ENCODE measurements at regions not wholly inside any gene's neighbourhood (a gene's known extent, or its start where the extent isn't known, plus 50 kb on each side); places are given as distances from the start of the nearest gene placed in this dataset.

DNA sequence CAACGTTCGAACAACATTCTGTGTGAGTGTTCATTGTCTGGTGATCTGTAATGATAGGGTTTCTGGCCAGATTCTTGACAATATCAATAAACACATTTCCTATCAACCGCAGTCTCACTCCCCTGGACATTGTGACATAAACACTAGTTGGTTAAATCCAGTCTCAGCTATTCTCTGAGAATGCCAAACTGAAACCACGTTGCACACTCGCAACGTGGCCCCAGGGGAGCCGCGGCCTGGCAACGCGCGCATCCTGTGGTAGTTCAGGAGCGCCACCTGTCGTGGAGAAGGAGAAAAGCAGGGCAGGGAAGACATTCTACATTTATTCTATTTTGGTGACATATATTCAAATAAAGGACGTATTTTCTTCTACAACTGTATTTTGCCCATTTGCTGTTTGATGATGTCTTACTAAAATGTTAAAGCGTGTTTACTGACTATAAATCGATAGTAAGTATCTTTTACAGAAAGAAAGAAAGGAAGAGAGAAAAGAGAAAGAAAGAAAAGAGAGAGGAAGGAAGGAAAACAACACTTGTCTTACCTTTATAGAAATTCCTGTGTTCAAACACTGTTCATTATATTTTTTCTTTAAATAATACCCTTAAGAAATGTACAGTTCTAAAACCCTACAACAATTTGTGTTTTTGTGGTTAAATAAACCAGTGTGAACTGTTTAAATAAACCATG lies 738.3 kb upstream of the FRG1 start:
- Mint-ChIP-seq H3K36me3 (ENCODE audit: low read depth) (no peaks in the 10 kb centered on the region), H3K4me1 (peaks cover 12% of the 10 kb centered on the region), H3K27ac (no peak overlapping the region), H3K9me3 (no peaks in the 10 kb centered on the region), H3K4me3 (peak overlapping the region; percentile 57 to 71 (median 61)), H3K27me3 (ENCODE audit: low read depth) (peaks cover 6% of the 10 kb centered on the region)
- TF ChIP-seq, protein P1, sequence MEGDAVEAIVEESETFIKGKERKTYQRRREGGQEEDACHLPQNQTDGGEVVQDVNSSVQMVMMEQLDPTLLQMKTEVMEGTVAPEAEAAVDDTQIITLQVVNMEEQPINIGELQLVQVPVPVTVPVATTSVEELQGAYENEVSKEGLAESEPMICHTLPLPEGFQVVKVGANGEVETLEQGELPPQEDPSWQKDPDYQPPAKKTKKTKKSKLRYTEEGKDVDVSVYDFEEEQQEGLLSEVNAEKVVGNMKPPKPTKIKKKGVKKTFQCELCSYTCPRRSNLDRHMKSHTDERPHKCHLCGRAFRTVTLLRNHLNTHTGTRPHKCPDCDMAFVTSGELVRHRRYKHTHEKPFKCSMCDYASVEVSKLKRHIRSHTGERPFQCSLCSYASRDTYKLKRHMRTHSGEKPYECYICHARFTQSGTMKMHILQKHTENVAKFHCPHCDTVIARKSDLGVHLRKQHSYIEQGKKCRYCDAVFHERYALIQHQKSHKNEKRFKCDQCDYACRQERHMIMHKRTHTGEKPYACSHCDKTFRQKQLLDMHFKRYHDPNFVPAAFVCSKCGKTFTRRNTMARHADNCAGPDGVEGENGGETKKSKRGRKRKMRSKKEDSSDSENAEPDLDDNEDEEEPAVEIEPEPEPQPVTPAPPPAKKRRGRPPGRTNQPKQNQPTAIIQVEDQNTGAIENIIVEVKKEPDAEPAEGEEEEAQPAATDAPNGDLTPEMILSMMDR (IDR thresholded peaks at IDR 0.05; ENCODE audit: unreplicated experiment in 3 of 3): peak; percentile 92 to 97 (median 93)

DNA sequence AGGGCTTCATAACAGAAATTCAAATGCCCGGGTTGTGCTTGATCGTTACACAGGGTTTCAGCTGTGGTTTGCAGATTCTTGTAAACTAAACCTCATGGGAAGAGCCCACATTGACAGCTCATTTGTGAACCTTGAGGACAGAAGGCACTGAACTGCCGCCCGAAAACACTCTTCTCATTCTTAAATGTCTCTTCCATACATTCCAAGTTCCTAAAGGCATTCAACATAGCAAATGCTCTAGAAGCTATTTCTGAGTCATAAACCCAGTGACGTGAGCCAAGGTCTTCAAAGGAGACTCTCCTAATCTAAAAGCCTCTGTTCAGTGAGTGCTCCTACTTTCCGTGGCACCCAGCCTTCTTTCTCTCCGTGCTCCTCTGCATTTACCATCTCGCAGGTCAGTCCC lies 737.8 kb upstream of the FRG1 start:
- Mint-ChIP-seq H3K27ac (no peak overlapping the region), H3K36me3 (ENCODE audit: low read depth) (no peaks in the 10 kb centered on the region), H3K4me1 (peaks cover 12% of the 10 kb centered on the region), H3K27me3 (ENCODE audit: low read depth) (peaks cover 6% of the 10 kb centered on the region), H3K4me3 (peak overlapping the region in 2 of 3 experiments; percentile 1 to 46), H3K9me3 (no peaks in the 10 kb centered on the region)
- TF ChIP-seq, protein P1 (IDR thresholded peaks at IDR 0.05; ENCODE audit: unreplicated experiment in 3 of 3): no peak

DNA sequence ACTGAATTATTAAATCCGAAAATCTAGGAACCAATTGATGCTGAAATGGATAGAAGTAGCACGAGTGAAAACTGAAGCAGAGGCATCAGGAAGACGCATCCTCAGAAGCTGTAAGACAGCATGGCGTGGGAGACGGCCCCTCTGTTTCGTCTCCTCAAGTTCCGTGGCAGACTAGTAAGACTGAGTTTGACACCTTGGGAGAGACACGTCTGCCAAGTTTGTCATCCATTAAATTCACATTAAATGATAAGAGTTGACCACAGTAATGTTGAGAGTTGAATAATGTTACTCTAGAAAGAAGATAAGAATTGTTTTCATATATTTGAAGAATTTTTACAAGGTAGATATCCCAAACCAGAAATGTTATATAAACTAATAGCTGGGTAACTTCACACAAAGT lies 736.1 kb upstream of the FRG1 start:
- Mint-ChIP-seq H3K4me1 (peaks cover 12% of the 10 kb centered on the region), H3K4me3 (no peak overlapping the region), H3K9me3 (no peaks in the 10 kb centered on the region), H3K27ac (no peak overlapping the region), H3K36me3 (ENCODE audit: low read depth) (no peaks in the 10 kb centered on the region), H3K27me3 (ENCODE audit: low read depth) (peaks cover 6% of the 10 kb centered on the region)
- TF ChIP-seq, protein P1 (IDR thresholded peaks at IDR 0.05; ENCODE audit: unreplicated experiment in 3 of 3): no peak

DNA sequence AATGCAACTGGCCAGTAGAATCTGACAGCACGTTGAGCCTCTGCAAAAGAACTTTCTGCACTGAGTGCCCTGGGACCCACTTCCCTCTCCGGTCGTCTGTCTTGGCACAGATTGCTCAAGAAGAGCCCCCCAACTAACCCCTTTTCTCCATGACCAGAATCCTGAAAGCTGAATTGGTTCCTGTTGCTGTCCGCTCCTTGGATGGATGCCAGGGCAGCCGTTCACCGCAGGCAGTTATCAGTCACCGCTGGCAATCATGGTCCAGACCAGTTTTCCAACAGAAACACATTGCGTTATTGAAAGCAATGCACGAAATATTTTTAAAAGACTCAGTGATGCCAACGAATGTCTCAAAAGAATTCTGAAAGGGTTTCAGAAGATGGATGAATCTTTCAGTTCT lies 733.7 kb upstream of the FRG1 start:
- TF ChIP-seq, protein P1 (IDR thresholded peaks at IDR 0.05; ENCODE audit: unreplicated experiment in 3 of 3): no peak
- Mint-ChIP-seq H3K27me3 (ENCODE audit: low read depth) (no peaks in the 10 kb centered on the region), H3K4me1 (peaks cover 12% of the 10 kb centered on the region), H3K27ac (no peak overlapping the region), H3K4me3 (no peak overlapping the region), H3K36me3 (ENCODE audit: low read depth) (no peaks in the 10 kb centered on the region), H3K9me3 (no peaks in the 10 kb centered on the region)

DNA sequence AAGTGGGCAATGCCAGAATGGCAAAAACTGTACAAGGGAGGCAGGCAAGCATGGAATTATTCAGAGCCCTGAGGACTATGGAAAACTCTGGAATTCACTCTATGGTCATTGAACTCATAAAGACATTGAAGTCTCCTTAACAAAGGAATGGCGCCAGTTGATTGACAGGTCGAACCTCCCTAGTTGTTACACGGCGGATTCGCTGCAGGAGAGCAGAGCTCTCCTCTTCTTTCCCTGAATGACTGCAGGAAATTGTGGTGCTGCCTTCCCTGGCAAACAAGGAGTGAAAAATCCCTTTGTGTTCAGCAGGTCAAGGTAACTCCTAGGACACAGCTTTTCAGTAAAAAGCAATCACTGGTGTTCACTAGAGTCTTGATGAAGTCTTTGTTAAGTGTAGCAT lies 732.8 kb upstream of the FRG1 start:
- TF ChIP-seq, protein P1 (IDR thresholded peaks at IDR 0.05; ENCODE audit: unreplicated experiment in 3 of 3): no peak
- H3K36me3 Mint-ChIP-seq (ENCODE audit: low read depth): no peaks in the 10 kb centered on the region
- H3K4me1 Mint-ChIP-seq: peaks cover 6% of the 10 kb centered on the region
- H3K27ac Mint-ChIP-seq: no peak overlapping the region
- H3K9me3 Mint-ChIP-seq: no peaks in the 10 kb centered on the region
- no peak overlapping the region for H3K4me3 Mint-ChIP-seq
- no peaks in the 10 kb centered on the region for H3K27me3 Mint-ChIP-seq (ENCODE audit: low read depth)

DNA sequence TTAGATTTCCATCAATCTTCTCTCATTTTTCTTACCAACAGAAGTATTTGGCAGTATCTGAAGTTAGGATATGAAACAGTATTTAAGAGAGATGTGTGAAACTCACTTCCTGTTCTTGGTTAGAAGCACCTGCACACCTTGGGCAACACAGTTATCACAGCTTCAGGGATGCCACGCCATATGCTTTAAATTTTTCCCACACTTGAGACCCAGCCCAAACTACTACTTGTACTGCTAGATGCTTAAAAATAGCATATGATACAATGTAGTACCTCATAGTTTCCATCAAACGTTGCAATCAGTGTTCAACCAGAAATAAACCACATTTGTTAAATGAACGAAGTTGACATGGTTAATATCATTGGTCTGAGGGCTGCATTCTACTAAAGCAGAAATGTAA lies 725.1 kb upstream of the FRG1 start:
- no peak overlapping the region for H3K27ac Mint-ChIP-seq
- H3K27me3 Mint-ChIP-seq (ENCODE audit: low read depth): no peaks in the 10 kb centered on the region
- no peaks in the 10 kb centered on the region for H3K9me3 Mint-ChIP-seq
- no peaks in the 10 kb centered on the region for H3K4me1 Mint-ChIP-seq
- H3K36me3 Mint-ChIP-seq (ENCODE audit: low read depth): no peaks in the 10 kb centered on the region
- TF ChIP-seq, protein P1 (IDR thresholded peaks at IDR 0.05; ENCODE audit: unreplicated experiment in 3 of 3): no peak
- H3K4me3 Mint-ChIP-seq: no peak overlapping the region

Data from nephron (organoid).